NCI-H146 treated with DMSO at 0.1 percent for 48 hours (cell line): ENCODE measurements at regions not wholly inside any gene's neighbourhood (a gene's known extent, or its start where the extent isn't known, plus 50 kb on each side); places are given as distances from the start of the nearest gene placed in this dataset.

Experiments
- DNase-seq: peaks from one replicate; lab custom pipeline; 2025; ENCODE audit not compliant: unreplicated experiment; lab: John Stamatoyannopoulos, UW

GRCh38 chr18:45518311-45519155 lies 96.7 kb upstream of the SLC14A2 start:
- no peak for DNase-seq

DNA sequence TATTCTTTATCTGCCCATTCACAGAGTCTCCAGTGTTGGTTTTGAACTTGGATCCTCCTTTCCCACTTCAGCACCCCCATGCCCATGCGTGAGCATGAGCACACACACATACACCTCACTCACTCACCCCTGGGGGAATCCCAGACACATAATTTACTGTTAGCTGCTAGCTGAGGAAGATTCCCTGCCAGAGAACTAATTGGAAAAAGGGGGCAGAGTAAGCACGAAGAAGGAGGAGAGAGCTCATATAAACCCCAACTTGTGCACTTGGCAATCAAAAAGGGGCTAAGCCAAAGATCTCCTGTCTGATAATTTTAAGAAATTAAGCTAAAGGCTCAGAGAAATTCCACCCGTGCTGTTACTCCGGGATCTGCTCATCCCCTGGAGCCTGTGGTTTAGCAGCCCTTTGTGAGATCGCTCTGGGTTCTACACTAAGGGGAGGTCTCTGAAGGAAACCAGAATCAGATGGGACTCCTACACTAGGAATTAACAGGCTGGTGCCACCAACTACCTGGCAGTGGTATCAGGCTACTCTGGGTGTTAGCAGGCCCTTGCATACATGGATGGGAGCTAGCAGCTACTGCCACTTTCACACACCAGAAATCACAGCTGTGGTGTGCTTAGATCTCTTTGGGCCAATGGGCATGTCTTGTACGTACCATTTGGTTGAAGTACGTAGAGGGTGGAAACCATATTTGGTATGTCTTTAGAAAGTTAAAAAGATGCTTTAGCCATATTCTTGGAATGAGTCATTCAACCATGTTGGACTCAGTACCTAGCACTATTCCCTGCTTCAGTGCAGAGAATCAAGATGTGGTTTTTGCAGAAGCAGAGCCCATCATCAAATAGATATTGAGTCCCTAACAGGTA lies 95.6 kb upstream of the SLC14A2 start:
- DNase-seq = no peak

DNA sequence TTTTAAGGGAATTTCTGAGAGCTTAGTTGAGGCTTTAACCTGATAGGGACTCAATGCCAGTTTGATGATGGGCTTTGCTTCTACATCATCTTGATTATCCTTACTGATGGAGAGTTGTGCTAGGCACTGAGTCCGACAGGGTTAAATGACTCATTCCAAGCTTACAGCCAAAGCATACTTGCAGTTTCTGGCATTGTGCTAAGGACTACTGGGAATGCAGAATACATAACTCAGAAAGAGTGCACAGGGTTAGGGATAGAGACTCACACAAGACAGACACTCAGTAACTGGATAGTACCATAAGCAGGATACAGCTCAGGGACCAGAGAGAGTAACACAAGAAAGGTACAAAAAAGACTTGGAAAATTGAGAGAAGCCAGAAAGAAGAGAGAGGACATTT lies 94.1 kb upstream of the SLC14A2 start:
- no peak for DNase-seq

DNA sequence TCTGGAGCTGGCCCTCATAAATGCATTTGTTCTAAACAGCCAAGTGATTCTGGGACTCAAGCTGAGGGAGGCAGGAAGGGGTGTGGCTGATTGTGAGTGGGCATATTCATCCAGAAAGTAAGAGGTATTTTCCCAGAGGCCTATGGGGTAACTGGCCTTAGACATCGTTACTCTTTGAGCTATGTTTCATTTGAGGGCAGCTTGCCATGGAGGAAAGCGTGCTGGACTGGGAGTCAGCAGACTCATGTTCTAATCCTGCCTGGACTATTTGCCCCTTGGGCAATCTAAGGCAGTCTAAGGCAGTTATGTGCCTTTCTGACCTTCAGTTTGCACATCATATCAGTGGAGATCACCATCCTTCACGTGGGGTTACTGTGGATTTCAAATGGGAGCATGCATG lies 93.5 kb upstream of the SLC14A2 start:
- no peak for DNase-seq

GRCh38 chr18:45522371-45522770 lies 92.9 kb upstream of the SLC14A2 start:
- no peak for DNase-seq

GRCh38 chr18:45525301-45525700 lies 90.0 kb upstream of the SLC14A2 start:
- DNase-seq = no peak

DNA sequence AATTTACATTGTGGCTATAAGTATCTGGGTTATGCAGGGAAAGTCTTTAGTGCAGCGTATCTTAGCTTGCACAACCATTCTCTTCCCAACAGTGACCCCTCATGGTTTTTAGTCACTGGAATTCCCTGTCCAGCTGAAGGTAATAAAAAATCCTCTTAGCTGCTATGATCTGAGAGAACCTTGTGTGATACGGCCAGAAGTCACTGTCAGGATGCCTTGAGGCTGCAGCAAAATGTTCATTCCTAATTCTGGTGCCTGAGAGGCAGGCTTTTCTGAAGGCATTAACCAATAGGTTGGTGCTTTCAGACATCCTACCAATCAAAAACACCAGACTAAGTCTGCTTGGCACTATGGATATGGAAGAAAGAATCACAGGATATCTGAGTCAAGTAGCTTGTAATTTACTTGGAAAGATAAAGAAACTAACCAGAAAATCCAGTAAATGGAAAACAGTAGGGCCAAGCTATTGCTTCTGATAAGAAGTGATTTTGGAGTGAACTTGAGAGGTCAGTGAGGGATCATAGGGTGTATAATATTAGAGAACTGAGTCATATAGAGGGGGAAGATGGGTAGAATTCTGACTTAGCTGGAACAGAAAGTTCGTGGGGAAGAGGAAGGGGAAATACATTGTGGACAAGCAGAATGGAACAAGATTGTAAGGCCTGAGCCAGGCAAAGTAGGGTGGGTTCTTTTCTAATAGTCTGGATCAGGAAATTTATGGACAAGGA lies 89.0 kb upstream of the SLC14A2 start:
- DNase-seq = no peak

DNA sequence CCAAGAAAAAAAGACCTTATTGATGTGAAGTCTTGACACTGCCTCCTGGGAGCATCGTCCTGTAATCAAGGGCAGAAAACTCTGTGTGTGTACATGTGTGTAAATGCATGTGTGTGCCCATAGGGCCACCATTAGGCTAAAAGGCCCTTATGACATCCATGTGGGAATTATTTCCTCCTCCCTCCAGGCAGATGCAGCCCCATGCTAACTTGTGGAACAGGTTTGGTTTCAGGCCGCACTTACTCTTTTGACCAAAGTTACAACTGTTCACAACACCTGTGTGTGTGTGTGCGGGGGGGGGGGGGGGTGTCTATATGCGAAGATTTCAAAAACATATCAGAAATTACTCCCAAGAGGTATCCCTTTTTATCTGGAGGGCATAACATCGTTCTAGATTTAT lies 87.4 kb upstream of the SLC14A2 start:
- no peak for DNase-seq

- DNase-seq = no peak
Measured at GRCh38 chr18:45528712-45529336, 86.5 kb upstream of the SLC14A2 start.

- no peak for DNase-seq
Measured at GRCh38 chr18:45538444-45538843, 76.8 kb upstream of the SLC14A2 start.

DNA sequence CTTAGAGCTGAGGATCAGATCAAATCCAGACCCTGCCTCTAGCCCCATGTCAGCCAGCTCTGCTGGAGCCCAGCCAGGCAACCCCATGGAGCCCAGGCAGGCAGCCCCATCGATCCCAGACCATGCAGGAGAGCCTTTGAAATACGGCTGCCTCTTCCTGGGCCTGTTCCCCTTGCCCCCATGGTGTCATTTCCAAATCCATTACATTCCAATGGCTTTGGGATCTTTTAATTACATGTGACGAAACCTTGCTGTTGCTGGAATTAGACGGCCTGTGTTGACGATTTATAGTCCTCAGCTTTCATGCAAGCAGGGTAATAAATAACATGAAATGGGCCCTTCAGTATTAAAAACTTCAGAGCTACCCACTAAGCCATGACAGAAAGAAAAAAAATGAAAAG lies 75.8 kb upstream of the SLC14A2 start:
- no peak for DNase-seq

DNA sequence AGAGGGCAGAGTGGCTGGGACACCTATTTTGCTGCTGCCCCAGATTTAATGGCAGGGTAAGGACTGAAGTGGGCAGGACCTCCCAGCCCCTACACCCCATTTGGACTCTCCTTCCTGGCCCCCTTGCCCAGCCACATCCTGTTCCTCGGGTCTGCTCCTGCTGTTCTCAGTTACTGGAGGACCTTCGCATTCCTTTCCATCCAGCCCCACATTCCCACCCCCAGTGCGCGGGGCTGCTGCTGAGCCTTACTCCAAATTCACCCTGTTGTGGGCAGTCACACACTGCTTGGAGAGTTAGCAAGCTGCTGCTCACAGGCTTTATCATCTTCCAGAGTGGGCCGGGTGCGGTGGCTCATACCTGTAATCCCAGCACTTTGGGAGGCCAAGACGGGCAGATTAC lies 75.2 kb upstream of the SLC14A2 start:
- DNase-seq = no peak

DNA sequence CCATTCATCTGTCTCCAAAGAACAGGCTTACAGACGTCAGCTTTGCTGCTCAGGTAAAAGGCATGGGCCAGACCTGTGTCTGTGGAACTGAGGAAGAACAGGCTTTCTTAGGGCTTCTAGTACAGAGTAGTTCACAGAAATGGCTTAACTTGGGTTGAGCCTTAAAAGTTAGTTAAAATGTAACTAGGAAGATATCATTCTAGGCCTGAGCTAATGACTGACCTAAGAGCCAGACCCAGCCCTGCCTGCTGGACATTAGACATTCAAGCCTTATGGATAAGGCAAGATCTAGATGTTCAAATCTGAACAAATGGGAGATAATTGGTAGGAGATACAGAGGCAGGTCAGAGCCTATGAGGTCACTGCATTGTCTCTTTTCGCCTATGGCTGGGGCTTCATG lies 73.9 kb upstream of the SLC14A2 start:
- DNase-seq = no peak

DNA sequence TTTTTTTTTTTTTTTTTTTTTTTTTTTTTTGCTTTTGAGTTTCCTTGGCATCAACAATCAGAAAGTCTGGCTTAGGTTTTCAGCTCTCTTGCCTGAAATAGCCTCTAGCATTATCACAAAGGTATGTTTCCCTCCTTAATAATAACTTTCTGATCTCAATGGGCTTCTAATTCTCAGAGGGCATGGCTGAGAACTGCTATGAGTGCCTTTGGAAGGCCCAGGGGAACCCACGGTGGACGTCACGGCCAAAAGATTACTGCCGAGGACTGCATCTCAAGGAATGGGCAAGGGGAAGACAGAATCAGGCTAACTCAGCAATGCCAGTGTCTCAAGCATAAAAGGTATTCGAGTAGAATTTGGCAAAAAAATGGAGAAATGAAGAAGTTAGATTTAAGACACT lies 73.2 kb upstream of the SLC14A2 start:
- DNase-seq = no peak

DNA sequence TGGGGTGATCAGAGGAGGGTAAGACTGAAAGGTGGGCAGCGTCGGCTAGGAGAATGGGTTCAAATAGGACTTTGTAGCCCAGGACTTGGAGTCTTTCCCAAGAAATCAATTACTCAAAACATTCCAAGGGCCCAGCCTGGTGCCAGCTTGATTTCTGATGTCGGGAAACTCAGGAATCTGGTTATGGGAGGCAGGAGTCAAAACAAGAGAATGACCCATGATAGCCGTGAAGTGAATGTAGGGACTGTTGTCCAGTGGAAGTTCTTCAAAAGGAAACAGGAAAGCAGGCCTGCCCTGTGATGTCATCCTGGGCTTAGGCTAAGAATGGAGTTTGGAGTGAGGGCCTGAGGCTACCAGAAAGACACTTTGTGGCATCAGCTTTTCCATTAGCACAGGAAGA lies 67.4 kb upstream of the SLC14A2 start:
- no peak for DNase-seq

GRCh38 chr18:45548614-45549013 lies 66.7 kb upstream of the SLC14A2 start:
- DNase-seq = no peak

DNA sequence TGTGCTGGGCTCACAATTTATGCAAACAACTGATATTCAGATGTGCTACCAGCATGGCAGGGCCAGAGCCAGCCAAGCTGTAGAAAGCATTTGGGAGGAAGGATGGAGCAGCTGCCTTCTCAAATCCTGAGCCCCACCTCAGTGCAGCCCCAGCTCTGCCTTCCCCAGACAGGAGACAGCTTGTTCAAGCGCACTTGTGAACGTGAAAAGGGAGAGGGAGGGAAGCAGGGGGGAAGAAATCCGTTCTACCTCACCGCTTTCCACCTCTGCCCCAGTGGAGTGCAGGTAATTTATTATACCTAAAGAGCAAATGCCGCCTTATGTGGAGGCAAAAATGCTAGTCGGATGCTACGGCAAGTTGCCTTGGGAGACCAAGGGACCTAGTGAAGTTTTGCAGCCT lies 66.0 kb upstream of the SLC14A2 start:
- DNase-seq = no peak

- DNase-seq = no peak
Measured at GRCh38 chr18:45551142-45551815, 64.0 kb upstream of the SLC14A2 start.

DNA sequence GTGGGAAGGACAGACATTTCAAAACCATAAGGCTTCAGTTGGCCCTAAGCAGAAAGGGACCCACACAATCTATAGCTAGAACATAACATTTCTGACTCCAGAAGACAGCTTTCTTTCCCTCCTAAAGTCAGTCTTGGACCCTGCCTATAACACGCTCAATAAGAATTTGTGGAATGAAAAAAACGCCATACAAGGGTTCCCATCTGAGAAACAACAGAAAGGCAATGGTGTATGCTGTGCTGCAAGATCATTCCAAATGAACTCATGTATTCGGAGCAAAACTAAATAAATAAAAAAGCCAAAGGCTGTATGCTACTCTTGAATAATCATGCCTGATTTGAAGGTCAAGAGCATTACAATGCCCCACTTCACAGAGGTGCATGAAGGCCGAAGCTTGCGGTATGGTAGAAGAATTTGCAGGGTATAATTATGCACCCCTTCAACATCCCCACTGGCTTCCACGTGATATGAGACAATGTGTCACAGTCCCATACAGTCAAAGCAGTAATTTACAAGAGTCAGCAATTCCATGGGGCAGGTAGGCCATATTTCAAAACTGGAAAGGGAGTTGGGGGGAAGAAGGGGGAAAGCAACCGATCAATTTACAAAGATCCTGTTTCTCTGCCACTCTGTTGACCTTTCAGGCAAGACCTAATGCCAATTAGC lies 61.4 kb upstream of the SLC14A2 start:
- DNase-seq = no peak

- no peak for DNase-seq
Measured at GRCh38 chr18:45554389-45554737, 60.9 kb upstream of the SLC14A2 start.
